Transverse colon (tissue), 4 donors: ENCODE measurements at regions not wholly inside any gene's neighbourhood (a gene's known extent, or its start where the extent isn't known, plus 50 kb on each side); places are given as distances from the start of the nearest gene placed in this dataset.

Experiments
- DNase-seq: peaks from one replicate; pipeline ENCODE4 v3.0.0-alpha.2; 2019
- H3K27ac ChIP-seq, 4 donors: fragments of 200-600 bp; sonication (generic); 2 replicates each; pipeline ENCODE4 v1.5.1; 2016 to 2018; ENCODE audit warnings: inconsistent platforms in 4 of 4
- H3K27me3 ChIP-seq: fragments of 200-600 bp; sonication (generic); 2 replicates; pipeline ENCODE4 v1.5.1; 2017; ENCODE audit warnings: inconsistent platforms
- H3K36me3 ChIP-seq, 4 donors: fragments of 200-600 bp; sonication (generic); 2 replicates each; pipeline ENCODE4 v1.5.1; 2017 to 2019; ENCODE audit warnings: inconsistent platforms in 4 of 4
- H3K4me1 ChIP-seq, 4 donors: fragments of 200-600 bp; sonication (generic); 2 replicates each; pipeline ENCODE4 v1.5.1; 2017 to 2020; ENCODE audit warnings: inconsistent platforms in 4 of 4
- H3K4me3 ChIP-seq, 4 donors: fragments of 200-600 bp; sonication (generic); 1 replicate in 1 of 4; 2 replicates in 3 of 4; pipeline versions ENCODE4 v1.5.1 to v1.6.1; 2017 to 2019; ENCODE audit warnings: inconsistent platforms in 4 of 4
- H3K9me3 ChIP-seq, 2 donors: fragments of 200-600 bp; sonication (generic); 2 replicates each; pipeline ENCODE4 v1.5.1; 2017 to 2019; ENCODE audit warnings: inconsistent platforms in 2 of 2
- EP300 ChIP-seq: sonication (generic); formaldehyde crosslinking; IDR thresholded peaks from one replicate; pipeline ENCODE4 v1.6.1; 2017; ENCODE audit warnings: antibody characterized with exemption, low read depth
- POLR2A ChIP-seq: fragments of 450-650 bp; IDR thresholded peaks from one replicate; pipeline ENCODE4 v1.6.1; 2016; ENCODE audit warnings: antibody characterized with exemption, mild to moderate bottlenecking, moderate library complexity
- POLR2AphosphoS5 ChIP-seq, 3 donors: sonication (generic); formaldehyde crosslinking; IDR thresholded peaks; one replicate each; pipeline ENCODE4 v1.6.1; 2016; ENCODE audit warnings: antibody characterized with exemption in 3 of 3
- WGBS, 2 donors: methylation state at CpG; one replicate each; pipeline ENCODE4 v1.1.5; 2018; ENCODE audit warnings: low coverage in 1 of 2; 5-methylcytosine and 5-hydroxymethylcytosine counted together
- in situ Hi-C, 4 donors: fragments of 200-750 bp; cut with MboI; loops; one replicate each; pipeline versions ENCODE4 v1.15.0 to v1.15.1; 2017; ENCODE audit warnings: low sequenced_read_pairs in 3 of 4, low pct_ligation_motif_present in 1 of 4, low pct_unique_long_range_greater_than_20kb in 1 of 4
- intact Hi-C: fragments of 100-400 bp; cut with DNase I; formaldehyde crosslinking; loops from one replicate; pipeline ENCODE4 v1.15.1; 2023; ENCODE audit warnings: low total_unique reads
- TF ChIP-seq, protein P1 (sequence below), 5 experiments: fragments of 200-600 bp in 3 of 5; fragments of 450-650 bp in 2 of 5; sonication (generic) in 3 of 5; IDR thresholded peaks; 1 replicate in 2 of 5; 2 replicates in 3 of 5; pipeline ENCODE4 v1.5.1; 2016 to 2017; ENCODE audit warnings: antibody characterized with exemption in 5 of 5, inconsistent platforms in 3 of 5, mild to moderate bottlenecking in 2 of 5, moderate library complexity in 1 of 5

- intact Hi-C loops, result no loop called here
- WGBS, 2 donors, result 70% methylated on average over 2 to 17 of the region's 17 CpGs
Measured at GRCh38 chr3:13223574-13224237, 150.5 kb upstream of the IQSEC1 start.

DNA sequence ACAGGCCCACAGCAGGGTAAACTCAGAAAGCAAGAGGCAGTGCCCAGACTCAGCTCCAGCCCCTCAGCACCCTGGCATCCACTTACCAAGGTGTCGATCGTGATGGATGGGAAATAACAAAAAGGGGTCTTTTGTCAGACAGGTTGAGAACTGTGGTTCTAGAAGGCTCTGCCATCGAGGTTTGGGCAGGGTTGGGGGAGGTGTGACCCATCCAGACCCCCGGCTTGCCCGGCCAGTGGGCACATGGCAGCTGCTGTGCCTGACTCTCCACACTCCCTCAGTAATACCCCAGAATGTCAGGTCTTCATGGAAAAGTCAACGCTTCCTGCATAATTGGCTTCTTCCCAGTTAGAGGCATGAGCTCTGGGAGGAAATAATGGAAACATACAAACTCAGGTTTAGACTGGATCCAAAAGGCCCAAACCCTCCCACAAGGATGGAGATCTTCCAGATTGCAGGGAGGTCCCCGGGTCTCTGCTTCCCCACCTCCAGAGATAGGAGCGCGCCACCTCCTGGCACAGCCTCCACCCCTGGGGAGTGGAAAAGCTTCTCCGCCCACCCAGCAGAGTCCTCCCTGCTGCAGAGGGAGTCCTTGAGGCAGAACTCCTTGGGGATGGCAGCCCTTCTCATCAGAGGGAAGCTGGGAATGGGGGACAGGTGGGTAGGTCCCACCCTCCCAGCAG is 149.8 kb upstream of the IQSEC1 start:
- no peak for TF ChIP-seq POLR2A
- no peak for TF ChIP-seq POLR2AphosphoS5 (IDR thresholded peaks at IDR 0.05)
- no peak for TF ChIP-seq EP300
- TF ChIP-seq, protein P1, sequence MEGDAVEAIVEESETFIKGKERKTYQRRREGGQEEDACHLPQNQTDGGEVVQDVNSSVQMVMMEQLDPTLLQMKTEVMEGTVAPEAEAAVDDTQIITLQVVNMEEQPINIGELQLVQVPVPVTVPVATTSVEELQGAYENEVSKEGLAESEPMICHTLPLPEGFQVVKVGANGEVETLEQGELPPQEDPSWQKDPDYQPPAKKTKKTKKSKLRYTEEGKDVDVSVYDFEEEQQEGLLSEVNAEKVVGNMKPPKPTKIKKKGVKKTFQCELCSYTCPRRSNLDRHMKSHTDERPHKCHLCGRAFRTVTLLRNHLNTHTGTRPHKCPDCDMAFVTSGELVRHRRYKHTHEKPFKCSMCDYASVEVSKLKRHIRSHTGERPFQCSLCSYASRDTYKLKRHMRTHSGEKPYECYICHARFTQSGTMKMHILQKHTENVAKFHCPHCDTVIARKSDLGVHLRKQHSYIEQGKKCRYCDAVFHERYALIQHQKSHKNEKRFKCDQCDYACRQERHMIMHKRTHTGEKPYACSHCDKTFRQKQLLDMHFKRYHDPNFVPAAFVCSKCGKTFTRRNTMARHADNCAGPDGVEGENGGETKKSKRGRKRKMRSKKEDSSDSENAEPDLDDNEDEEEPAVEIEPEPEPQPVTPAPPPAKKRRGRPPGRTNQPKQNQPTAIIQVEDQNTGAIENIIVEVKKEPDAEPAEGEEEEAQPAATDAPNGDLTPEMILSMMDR (IDR thresholded peaks at IDR 0.05), result no peak
- Histone ChIP-seq H3K27ac (no peak overlapping the region), H3K4me3 (no peak overlapping the region), H3K36me3 (no peaks in the 10 kb centered on the region), H3K27me3 (no peaks in the 10 kb centered on the region), H3K9me3 (no peaks in the 10 kb centered on the region), H3K4me1 (no peaks in the 10 kb centered on the region)
- in situ Hi-C loops, result no loop called here
- intact Hi-C loops, result no loop called here
- 73% methylated on average over 10 of the region's 10 CpGs; no CpG with 5 or more reads in 1 of the 2 donors for WGBS, 2 donors
- DNase-seq, result no peak

More at GRCh38 chr3:13223574-13224237, 150.5 kb upstream of the IQSEC1 start:
- Histone ChIP-seq H3K27ac (no peak overlapping the region), H3K4me1 (no peaks in the 10 kb centered on the region), H3K9me3 (no peaks in the 10 kb centered on the region), H3K27me3 (no peaks in the 10 kb centered on the region), H3K36me3 (no peaks in the 10 kb centered on the region), H3K4me3 (no peak overlapping the region)
- TF ChIP-seq POLR2A, result no peak
- TF ChIP-seq EP300, result no peak
- TF ChIP-seq, protein P1 (IDR thresholded peaks at IDR 0.05), result no peak
- in situ Hi-C loops, result no loop called here
- no peak for DNase-seq

- 42 to 71% methylated on average over 2 to 9 of the region's 9 CpGs for WGBS, 2 donors
- intact Hi-C loops, result no loop called here
Measured at GRCh38 chr3:13222131-13222530, 148.9 kb upstream of the IQSEC1 start.

GRCh38 chr3:13221491-13222061 is 148.3 kb upstream of the IQSEC1 start:
- intact Hi-C loops (no loop called here), in situ Hi-C loops (no loop called here)
- Histone ChIP-seq H3K27me3 (no peaks in the 10 kb centered on the region), H3K36me3 (no peaks in the 10 kb centered on the region), H3K27ac (no peak overlapping the region), H3K4me3 (no peak overlapping the region), H3K4me1 (no peaks in the 10 kb centered on the region), H3K9me3 (no peaks in the 10 kb centered on the region)
- no peak for DNase-seq
- 89% methylated on average over 7 of the region's 17 CpGs; no CpG with 5 or more reads in 1 of the 2 donors for WGBS, 2 donors
- TF ChIP-seq POLR2A (no peak), EP300 (no peak), POLR2AphosphoS5 (IDR thresholded peaks at IDR 0.05) (no peak)
- TF ChIP-seq, protein P1 (IDR thresholded peaks at IDR 0.05), result no peak

More at GRCh38 chr3:13222131-13222530, 148.9 kb upstream of the IQSEC1 start:
- TF ChIP-seq, protein P1 (IDR thresholded peaks at IDR 0.05), result no peak
- no peak for TF ChIP-seq EP300
- TF ChIP-seq POLR2A, result no peak
- in situ Hi-C loops, result no loop called here
- no peaks in the 10 kb centered on the region for H3K36me3 ChIP-seq
- no peaks in the 10 kb centered on the region for H3K27me3 ChIP-seq
- H3K4me3 ChIP-seq, result no peak overlapping the region
- no peaks in the 10 kb centered on the region for H3K9me3 ChIP-seq
- H3K4me1 ChIP-seq, result no peaks in the 10 kb centered on the region
- no peak for DNase-seq
- H3K27ac ChIP-seq, result no peak overlapping the region
